Astrocyte (in vitro differentiated cells and primary cell): ENCODE measurements at regions not wholly inside any gene's neighbourhood (a gene's known extent, or its start where the extent isn't known, plus 50 kb on each side); places are given as distances from the start of the nearest gene placed in this dataset.

Experiments used
- DNase-seq: peaks from one replicate; pipeline ENCODE4 v3.0.0-alpha.2; 2010; ENCODE audit warnings: low read depth
- FAIRE-seq: peaks from 2 replicates; lab custom pipeline; 2011; peaks lifted over from hg19 to GRCh38; lab: Jason Lieb, UNC
- H2AFZ ChIP-seq: 2 replicates; pipeline ENCODE4 v1.6.0; 2012; ENCODE audit warnings: low read depth, low read length, inconsistent platforms
- H3K27ac ChIP-seq: 2 replicates; pipeline ENCODE4 v1.5.1; 2011; ENCODE audit warnings: low read depth, low read length, inconsistent platforms
- H3K27me3 ChIP-seq: 2 replicates; pipeline ENCODE4 v1.6.0; 2011; ENCODE audit warnings: low read length, inconsistent platforms; ENCODE audit not compliant: insufficient read depth
- H3K36me3 ChIP-seq: 2 replicates; pipeline ENCODE4 v1.5.1; 2011; ENCODE audit warnings: low read length, inconsistent platforms; ENCODE audit not compliant: insufficient read depth
- H3K4me1 ChIP-seq: 2 replicates; pipeline ENCODE4 v1.5.1; 2011; ENCODE audit warnings: low read length, inconsistent platforms; ENCODE audit not compliant: insufficient read depth
- H3K4me2 ChIP-seq: 2 replicates; pipeline ENCODE4 v1.6.0; 2012; ENCODE audit warnings: low read length, inconsistent platforms
- H3K4me3 ChIP-seq: 2 replicates; pipeline ENCODE4 v1.5.1; 2011; ENCODE audit warnings: low read depth, mild to moderate bottlenecking, low read length, inconsistent platforms; ENCODE audit not compliant: insufficient read depth
- H3K79me2 ChIP-seq: 2 replicates; pipeline ENCODE4 v1.6.0; 2012; ENCODE audit warnings: mild to moderate bottlenecking, low read length, inconsistent platforms; ENCODE audit not compliant: insufficient read depth
- H3K9ac ChIP-seq: 2 replicates; pipeline ENCODE4 v1.6.0; 2012; ENCODE audit warnings: mild to moderate bottlenecking, low read length, inconsistent platforms
- H3K9me3 ChIP-seq: 2 replicates; pipeline ENCODE4 v1.5.1; 2012; ENCODE audit warnings: low read depth, mild to moderate bottlenecking, low read length, inconsistent platforms; ENCODE audit not compliant: insufficient read depth
- H4K20me1 ChIP-seq: 2 replicates; pipeline ENCODE4 v1.6.0; 2012; ENCODE audit warnings: low read length, inconsistent platforms; ENCODE audit not compliant: insufficient read depth
- H3K27ac Mint-ChIP-seq: one replicate; pipeline ENCODE4 v1.8.0; 2021; ENCODE audit warnings: mild to moderate bottlenecking, mixed read lengths; ENCODE audit not compliant: unreplicated experiment
- H3K27me3 Mint-ChIP-seq: one replicate; pipeline ENCODE4 v1.8.0; 2021; ENCODE audit warnings: low read depth, mixed read lengths; ENCODE audit not compliant: unreplicated experiment
- H3K36me3 Mint-ChIP-seq: one replicate; pipeline ENCODE4 v1.8.0; 2021; ENCODE audit warnings: low read depth, mixed read lengths; ENCODE audit not compliant: unreplicated experiment
- H3K4me1 Mint-ChIP-seq: one replicate; pipeline ENCODE4 v1.8.0; 2021; ENCODE audit warnings: low read depth, mixed read lengths; ENCODE audit not compliant: unreplicated experiment
- H3K4me3 Mint-ChIP-seq: one replicate; pipeline ENCODE4 v1.8.0; 2021; ENCODE audit warnings: mild to moderate bottlenecking, moderate library complexity, mixed read lengths; ENCODE audit not compliant: unreplicated experiment
- H3K9me3 Mint-ChIP-seq: one replicate; pipeline ENCODE4 v1.8.0; 2021; ENCODE audit warnings: mild to moderate bottlenecking, mixed read lengths; ENCODE audit not compliant: unreplicated experiment
- EZH2 ChIP-seq: IDR thresholded peaks from 2 replicates; pipeline ENCODE4 v1.6.1; 2012; ENCODE audit warnings: mild to moderate bottlenecking, low read length, inconsistent platforms; ENCODE audit not compliant: insufficient read depth
- TF ChIP-seq, protein P1 (sequence below): IDR thresholded peaks from 2 replicates; pipeline ENCODE4 v1.5.1; 2011; ENCODE audit warnings: low read depth, mild to moderate bottlenecking, inconsistent platforms, low read length, moderate library complexity; ENCODE audit not compliant: insufficient read depth

DNA sequence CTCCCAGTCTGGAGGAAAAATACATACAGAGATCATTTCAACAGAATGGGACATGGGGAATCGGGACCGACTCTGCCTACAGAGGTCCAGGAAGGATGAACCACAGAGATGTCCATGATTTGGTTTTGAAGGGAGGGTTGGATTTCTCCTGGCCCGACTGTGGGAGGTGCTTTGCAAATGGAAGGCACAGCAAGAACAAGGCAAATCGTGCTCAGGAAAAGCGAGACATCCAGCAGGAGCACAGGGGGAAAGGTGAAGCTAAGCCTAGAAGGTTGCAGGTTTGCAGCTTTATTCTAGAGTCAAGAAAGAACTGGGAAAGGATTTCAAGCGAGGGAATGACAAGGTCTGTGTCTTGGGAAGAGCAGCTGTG lies 181.9 kb downstream of the OPA1 start:
- peaks cover 80% of the 10 kb centered on the region for H3K27me3 Mint-ChIP-seq
- Histone ChIP-seq H3K27ac (no peak overlapping the region), H3K4me2 (no peak overlapping the region), H3K9ac (no peak overlapping the region), H2AFZ (no peak overlapping the region), H3K4me1 (no peaks in the 10 kb centered on the region), H3K36me3 (no peaks in the 10 kb centered on the region), H3K9me3 (no peaks in the 10 kb centered on the region), H3K79me2 (no peaks in the 10 kb centered on the region), H3K4me3 (no peak overlapping the region), H3K27me3 (peaks cover 46% of the 10 kb centered on the region), H4K20me1 (no peaks in the 10 kb centered on the region)
- no peaks in the 10 kb centered on the region for H3K36me3 Mint-ChIP-seq
- TF ChIP-seq, protein P1, sequence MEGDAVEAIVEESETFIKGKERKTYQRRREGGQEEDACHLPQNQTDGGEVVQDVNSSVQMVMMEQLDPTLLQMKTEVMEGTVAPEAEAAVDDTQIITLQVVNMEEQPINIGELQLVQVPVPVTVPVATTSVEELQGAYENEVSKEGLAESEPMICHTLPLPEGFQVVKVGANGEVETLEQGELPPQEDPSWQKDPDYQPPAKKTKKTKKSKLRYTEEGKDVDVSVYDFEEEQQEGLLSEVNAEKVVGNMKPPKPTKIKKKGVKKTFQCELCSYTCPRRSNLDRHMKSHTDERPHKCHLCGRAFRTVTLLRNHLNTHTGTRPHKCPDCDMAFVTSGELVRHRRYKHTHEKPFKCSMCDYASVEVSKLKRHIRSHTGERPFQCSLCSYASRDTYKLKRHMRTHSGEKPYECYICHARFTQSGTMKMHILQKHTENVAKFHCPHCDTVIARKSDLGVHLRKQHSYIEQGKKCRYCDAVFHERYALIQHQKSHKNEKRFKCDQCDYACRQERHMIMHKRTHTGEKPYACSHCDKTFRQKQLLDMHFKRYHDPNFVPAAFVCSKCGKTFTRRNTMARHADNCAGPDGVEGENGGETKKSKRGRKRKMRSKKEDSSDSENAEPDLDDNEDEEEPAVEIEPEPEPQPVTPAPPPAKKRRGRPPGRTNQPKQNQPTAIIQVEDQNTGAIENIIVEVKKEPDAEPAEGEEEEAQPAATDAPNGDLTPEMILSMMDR: no peak
- TF ChIP-seq EZH2: no peak
- no peak for DNase-seq
- no peaks in the 10 kb centered on the region for H3K9me3 Mint-ChIP-seq
- H3K4me3 Mint-ChIP-seq: no peak overlapping the region
- no peak for FAIRE-seq
- no peak overlapping the region for H3K27ac Mint-ChIP-seq
- peaks cover 10% of the 10 kb centered on the region for H3K4me1 Mint-ChIP-seq

DNA sequence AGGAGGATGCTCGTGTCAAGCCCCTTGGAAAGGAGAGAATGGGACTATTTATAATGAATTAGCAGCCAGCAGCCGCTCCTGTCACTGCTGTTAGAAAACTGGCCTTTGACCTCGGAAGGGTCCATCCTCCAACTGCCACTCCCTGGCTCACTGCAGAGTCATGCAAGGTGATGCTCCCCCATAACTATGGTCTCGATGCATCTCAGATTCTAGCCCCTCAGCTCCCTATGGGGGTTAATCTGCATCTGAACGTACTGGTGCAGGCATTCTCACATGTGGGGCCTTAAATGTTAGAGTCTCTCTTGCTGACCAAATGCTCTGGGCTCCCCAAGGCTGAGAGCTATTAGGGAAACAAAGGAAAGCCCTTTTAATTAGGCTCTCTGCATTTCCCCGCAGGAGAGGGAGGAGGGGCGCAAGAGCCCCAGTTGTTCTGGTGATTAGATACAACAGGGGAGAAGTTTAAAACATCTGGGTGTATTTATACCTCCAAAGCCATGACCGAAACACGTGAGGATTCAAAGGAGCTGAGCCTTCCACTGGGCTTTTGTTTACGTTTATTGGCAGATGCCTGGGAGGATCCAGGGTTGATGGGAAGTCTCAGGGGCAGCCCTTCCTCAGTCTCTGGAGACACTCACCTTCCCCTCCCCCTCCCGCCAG lies 182.5 kb downstream of the OPA1 start:
- no peaks in the 10 kb centered on the region for H3K9me3 Mint-ChIP-seq
- no peaks in the 10 kb centered on the region for H3K79me2 ChIP-seq
- H3K4me2 ChIP-seq: no peak overlapping the region
- H3K4me1 Mint-ChIP-seq: peaks cover 11% of the 10 kb centered on the region
- H3K36me3 Mint-ChIP-seq: no peaks in the 10 kb centered on the region
- no peaks in the 10 kb centered on the region for H3K36me3 ChIP-seq
- H3K9me3 ChIP-seq: no peaks in the 10 kb centered on the region
- no peak overlapping the region for H3K4me3 ChIP-seq
- peaks cover 2% of the 10 kb centered on the region for H3K4me1 ChIP-seq
- H3K9ac ChIP-seq: no peak overlapping the region
- FAIRE-seq (no peak), DNase-seq (no peak)
- peaks cover 84% of the 10 kb centered on the region for H3K27me3 Mint-ChIP-seq
- H3K4me3 Mint-ChIP-seq: no peak overlapping the region
- no peak overlapping the region for H3K27ac ChIP-seq
- no peaks in the 10 kb centered on the region for H4K20me1 ChIP-seq
- peaks cover 51% of the 10 kb centered on the region for H3K27me3 ChIP-seq
- H2AFZ ChIP-seq: no peak overlapping the region
- TF ChIP-seq, protein P1: no peak
- TF ChIP-seq EZH2: no peak
- H3K27ac Mint-ChIP-seq: no peak overlapping the region

DNA sequence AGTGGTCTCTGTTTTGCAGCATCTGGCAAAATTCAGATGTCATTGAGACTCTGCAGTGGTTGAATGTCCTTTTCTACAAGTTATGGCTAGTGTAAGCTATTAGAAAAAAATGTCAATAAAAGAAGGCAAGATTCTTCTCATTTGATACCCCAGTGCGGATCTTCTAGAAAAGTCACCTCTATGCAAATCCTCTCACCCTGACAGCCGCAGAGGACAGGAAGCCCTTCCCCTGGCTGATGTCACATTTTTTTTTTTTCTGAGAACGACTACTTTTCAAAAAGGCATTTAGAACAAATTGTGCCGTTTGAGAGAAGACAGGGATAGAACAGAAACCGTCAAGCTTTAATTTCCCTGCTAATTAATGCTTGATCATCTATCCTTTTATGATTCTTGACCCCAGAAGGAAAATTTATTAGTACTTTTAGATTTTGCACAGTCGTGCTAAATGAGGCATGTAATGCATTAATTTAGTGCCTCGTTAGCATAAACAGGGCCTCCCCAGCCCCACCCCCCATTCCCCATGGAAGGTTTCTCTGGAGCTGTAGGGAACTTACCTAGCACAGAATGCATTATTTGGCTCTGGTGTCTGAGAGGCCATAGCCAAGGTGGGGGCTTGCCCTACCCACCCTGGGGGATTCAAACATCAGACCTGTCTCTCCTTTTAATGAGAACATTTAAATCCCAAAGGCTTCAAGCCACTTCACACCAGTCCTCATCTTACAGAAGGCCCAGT lies 183.8 kb downstream of the OPA1 start:
- Histone ChIP-seq H3K27ac (no peak overlapping the region), H3K4me1 (peaks cover 13% of the 10 kb centered on the region), H3K27me3 (peaks cover 50% of the 10 kb centered on the region), H3K4me3 (no peak overlapping the region), H3K9me3 (no peaks in the 10 kb centered on the region), H2AFZ (no peak overlapping the region), H3K4me2 (no peak overlapping the region), H3K36me3 (no peaks in the 10 kb centered on the region), H4K20me1 (no peaks in the 10 kb centered on the region), H3K79me2 (no peaks in the 10 kb centered on the region), H3K9ac (no peak overlapping the region)
- no peaks in the 10 kb centered on the region for H3K36me3 Mint-ChIP-seq
- no peak overlapping the region for H3K4me3 Mint-ChIP-seq
- H3K27me3 Mint-ChIP-seq: peaks cover 78% of the 10 kb centered on the region
- FAIRE-seq (no peak), DNase-seq (no peak)
- no peaks in the 10 kb centered on the region for H3K9me3 Mint-ChIP-seq
- TF ChIP-seq EZH2: no peak
- TF ChIP-seq, protein P1: no peak
- no peak overlapping the region for H3K27ac Mint-ChIP-seq
- peaks cover 22% of the 10 kb centered on the region for H3K4me1 Mint-ChIP-seq
